HG02852 (cell line): ENCODE measurements at regions not wholly inside any gene's neighbourhood (a gene's known extent, or its start where the extent isn't known, plus 50 kb on each side); places are given as distances from the start of the nearest gene placed in this dataset.
A peak's percentile ranks its signal among the peaks of the same experiment; 100 is the strongest.

ENCODE experiments used
- ATAC-seq: cut with Tn5 transposase; IDR thresholded peaks from one replicate; pipeline ENCODE4 v1.9.1; 2021; ENCODE audit warnings: mild to moderate bottlenecking, moderate library complexity; ENCODE audit not compliant: unreplicated experiment

GRCh38 chr5:153096381-153096780, 394.1 kb upstream of the GRIA1 start:
- no peak for ATAC-seq

DNA sequence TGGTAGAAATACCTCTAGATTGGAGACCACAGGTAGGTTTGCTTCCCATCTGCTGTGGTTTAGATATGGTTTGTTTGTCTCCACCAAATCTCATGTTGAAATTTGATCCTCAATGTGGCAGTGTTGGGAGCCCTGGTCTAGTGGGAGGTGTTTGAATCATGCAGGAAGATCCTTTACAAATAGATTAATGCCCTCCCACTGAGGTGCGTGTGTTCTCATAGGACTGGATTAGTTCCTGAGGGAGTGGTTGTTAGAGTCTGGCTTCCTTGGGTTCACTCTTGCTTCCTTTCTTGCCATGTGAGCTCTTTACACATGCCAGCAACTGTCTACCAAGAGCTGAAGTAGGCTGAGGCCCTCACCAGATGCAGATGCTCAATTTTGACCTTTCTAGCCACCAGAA, 391.1 kb upstream of the GRIA1 start:
- no peak for ATAC-seq

DNA sequence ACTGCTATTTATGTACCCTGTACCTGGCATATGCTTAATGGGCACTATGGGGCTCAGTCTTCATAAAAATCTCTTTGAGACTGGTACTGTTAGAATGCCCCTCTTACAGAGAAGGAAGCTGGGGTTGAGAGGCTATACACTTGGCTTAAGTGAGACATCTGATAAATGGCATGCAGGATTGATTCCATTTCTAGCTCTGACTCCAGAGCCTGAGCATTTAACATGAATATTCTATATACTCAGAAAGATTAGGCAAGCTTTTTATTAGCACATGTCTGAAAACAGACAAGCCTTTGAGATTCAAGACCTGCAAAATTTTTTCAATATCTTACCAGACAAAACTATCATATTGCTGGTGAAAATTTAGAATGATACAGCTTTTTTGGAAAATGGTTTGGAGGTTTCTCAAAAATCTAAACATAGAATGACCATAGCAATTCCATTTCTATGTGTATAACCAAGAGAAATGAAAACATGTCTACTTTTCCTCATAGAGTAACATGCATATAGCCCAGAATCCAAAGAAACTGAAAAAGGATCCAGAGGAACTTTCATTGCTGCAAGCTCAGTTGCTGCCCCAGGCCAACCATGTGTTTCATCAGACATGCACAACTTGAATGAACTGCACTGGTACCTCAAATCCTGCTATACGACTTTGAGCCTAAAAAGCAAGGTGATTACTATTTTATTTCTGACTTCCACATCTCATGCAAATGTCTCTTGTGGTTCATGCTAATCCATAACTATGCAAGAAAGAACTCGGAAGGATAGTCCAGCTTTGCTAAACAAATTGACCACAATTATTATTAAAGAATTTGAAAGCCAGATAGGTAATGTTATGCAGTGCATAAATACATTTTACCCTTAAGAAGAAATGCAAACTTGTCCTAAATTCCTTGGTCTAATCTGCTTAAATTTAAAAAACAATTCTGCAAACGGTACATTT, 389.0 kb upstream of the GRIA1 start:
- no peak for ATAC-seq

GRCh38 chr5:153116916-153117315, 373.6 kb upstream of the GRIA1 start:
- ATAC-seq, result no peak

DNA sequence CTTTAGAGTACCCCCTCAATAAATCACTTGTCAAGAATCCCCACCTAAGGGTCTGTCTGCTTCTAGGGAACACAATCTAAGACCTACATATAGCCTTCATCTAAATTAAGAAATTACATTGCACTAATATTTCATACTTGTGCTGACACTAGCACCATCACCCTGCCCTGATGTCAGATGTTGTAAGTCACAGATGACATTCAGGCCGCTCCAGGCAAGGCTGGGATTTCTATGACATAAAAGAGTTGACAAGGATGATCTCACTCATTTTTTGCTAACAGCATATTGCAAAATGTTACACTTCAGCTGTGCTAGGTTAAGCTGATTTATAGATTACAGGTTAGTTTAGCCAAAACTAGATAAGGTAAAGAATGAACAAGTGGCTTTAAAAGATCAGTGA, 372.5 kb upstream of the GRIA1 start:
- ATAC-seq, result no peak

- ATAC-seq, result no peak
Observed at GRCh38 chr5:153122403-153122802, 368.1 kb upstream of the GRIA1 start.

- no peak for ATAC-seq
Observed at GRCh38 chr5:153130296-153130695, 360.2 kb upstream of the GRIA1 start.

DNA sequence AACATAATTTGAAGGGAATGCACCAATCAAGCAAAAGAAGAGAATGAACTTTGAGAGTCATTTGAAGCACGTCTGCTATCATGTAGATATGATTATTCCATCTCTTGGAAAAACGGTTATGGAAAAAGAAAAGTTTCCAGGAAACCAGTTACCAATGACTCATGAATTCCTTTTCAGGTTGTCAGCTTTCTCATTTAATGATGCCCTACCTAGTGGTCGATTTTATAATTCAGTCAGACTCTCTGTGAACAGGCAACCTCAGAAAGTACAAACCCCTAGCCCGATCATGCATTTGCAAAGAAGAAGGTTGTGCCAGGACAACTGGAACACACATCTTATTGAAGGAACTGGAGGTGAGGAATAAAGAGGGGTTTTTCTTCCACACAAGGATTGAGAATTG, 355.1 kb upstream of the GRIA1 start:
- no peak for ATAC-seq

DNA sequence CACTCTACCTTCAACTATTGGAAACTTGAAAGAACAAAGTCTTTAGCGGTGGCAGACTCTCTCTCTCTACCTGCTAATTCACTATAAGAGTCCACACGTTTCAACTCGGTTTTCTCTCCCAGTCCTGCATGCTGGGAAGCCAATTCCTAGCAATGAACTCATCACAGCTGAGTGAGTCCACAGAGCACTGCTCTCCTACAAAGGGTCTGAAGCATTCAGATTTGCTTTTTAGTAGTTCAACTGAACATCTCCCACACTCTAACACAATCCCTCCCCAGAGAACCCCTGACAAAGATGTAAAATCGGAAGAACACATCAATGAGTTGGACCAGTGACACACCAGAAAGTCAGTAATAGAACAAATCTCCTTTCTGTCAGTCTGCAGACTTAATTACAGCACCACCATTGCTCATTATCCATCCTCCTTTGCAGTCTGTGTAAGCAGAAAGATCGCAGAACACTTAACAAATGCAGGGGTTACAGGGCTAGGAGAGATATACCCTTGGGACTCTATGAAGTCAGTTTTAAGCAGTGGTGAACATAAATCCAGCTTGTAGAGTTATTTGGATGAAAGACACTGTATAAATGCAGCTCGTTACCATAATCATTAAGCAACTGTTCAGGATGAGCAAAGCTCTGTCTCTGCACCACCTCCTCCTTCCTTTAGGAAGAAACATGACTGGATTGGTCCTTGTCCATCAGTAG, 353.4 kb upstream of the GRIA1 start:
- no peak for ATAC-seq

GRCh38 chr5:153147891-153148623, 342.4 kb upstream of the GRIA1 start:
- peak; percentile 81 for ATAC-seq

DNA sequence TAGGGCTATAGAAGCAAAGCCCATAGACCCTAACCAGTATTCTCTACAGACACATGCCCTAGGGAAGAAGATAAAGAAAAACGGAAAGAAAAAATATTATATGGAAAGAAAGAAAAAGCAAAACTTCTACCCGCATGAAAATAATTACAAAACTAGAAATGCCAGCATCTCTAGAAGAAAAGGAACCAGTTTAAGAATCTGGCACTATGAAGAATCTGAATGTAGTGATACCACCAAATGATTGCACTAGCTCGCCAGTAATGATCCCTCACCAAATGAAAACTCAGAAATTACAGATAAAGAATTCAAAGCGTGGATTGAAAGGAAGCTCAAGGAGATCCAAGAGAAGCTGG, 341.9 kb upstream of the GRIA1 start:
- ATAC-seq, result no peak

DNA sequence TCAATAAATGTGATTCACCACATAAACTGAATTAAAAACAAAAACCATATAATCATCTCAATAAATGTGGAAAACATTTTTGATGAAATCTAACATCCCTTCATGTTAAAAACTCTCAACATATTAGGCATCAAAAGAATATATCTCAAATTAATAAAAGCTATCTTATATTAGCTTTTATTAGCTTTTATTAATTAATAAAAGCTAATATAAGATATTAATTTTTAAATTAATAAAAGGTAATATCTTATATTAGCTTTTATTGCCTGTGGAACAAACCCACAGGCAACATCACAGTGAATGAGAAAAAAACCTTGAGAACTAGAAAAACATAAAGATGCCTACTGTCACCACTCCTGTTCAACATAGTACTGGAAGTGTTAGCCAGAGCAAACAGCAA, 338.9 kb upstream of the GRIA1 start:
- no peak for ATAC-seq

- no peak for ATAC-seq
Observed at GRCh38 chr5:153153086-153153485, 337.4 kb upstream of the GRIA1 start.

GRCh38 chr5:153157156-153157555, 333.3 kb upstream of the GRIA1 start:
- no peak for ATAC-seq

DNA sequence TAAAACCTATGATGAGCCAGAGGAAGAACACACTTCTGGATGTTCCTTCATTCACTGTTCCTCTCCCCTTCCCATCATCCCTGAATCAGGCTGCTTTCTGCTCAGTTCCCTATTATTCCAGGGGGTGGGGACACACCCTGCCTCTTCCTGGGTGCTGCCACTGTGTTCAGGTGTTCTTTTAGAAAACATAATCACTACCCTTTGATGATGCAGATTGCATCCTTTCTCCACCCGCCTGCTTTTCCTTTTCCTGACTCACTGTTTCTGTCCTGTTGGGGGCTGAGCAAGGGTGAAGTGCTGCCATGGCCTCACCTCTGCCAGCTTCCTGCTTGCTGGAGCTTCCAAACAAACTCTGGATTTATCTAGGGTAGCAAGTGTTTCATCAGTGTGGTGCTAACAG, 331.9 kb upstream of the GRIA1 start:
- no peak for ATAC-seq

GRCh38 chr5:153159616-153160015, 330.9 kb upstream of the GRIA1 start:
- ATAC-seq, result no peak

DNA sequence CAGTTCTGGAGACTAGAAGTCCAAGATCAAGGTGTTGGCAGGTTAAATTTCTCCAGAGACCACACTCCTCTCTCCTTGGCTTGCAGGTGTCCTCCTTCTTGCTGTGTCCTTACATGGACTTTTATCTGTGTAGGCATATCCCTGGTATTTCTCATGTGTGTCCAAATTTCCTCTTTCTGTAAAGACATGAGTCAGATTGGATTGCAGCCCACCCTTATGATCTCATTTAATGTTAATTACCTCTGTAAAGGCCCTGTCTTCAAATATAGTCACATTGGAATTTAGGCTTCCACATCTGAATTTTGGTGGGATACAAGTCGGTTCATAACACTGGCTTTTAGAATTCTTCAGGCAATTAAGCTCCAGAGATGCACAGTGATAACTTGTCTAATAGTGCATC, 322.2 kb upstream of the GRIA1 start:
- no peak for ATAC-seq

DNA sequence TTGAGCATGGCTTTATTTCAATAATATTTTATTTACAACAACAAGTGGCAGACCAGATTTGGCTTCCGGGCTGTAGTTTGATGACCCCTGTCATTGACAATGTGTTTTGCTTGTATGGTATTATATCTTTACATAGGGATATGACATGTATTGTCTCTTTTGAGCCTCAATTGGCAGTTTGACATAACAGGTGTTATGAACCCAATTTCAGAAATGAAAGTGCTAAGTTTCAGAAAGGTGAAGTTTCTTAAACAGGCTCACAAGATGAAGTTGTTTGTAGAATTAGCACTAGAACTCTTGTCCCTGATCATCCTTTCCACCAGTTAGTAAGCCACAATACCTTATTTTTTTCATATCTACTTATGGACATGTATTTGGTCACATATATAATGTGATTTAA, 303.0 kb upstream of the GRIA1 start:
- ATAC-seq, result no peak

GRCh38 chr5:153206361-153206760, 284.1 kb upstream of the GRIA1 start:
- no peak for ATAC-seq

DNA sequence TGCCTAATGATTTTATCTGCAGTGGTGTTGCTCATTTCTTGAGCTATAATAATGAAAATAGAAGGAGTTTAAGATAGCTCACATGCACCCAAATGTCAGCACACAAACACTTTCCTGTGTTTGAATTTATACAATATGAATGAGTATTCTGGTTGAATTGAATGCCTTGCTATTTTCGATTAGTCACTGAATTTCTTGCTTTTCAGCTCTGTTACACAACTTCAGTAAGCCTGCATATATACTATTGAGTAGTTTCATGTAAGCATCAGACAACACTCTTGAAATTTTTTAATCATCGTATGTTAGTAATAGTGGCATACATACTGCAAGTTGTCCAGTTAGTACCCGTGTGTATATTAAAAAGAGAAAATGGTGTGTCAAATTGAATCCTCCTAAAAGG, 281.5 kb upstream of the GRIA1 start:
- no peak for ATAC-seq

GRCh38 chr5:153209687-153210086, 280.8 kb upstream of the GRIA1 start:
- no peak for ATAC-seq

DNA sequence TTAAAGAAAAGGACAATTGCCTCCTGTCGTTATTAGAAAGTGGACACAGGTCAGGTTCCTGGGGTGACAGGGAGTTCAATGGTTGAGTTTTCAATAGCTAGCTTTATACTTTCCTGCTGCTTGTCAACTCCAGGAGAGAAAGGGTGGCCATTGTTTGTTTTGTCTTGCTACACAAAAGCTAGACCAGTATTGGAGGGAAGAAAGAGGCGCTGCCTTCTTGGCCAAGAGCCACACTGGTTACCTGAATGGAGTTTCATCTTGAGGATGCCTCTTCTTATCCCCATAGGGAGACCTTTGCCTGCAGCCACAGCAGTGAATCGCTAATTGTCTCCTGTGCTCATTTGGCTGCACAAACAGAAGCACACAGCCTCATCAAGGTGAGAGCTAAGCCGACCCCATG, 279.4 kb upstream of the GRIA1 start:
- ATAC-seq, result no peak
